GM21825 (cell line): ENCODE measurements at regions not wholly inside any gene's neighbourhood (a gene's known extent, or its start where the extent isn't known, plus 50 kb on each side); places are given as distances from the start of the nearest gene placed in this dataset.

ENCODE experiments used
- ATAC-seq: cut with Tn5 transposase; IDR thresholded peaks from one replicate; pipeline ENCODE4 v1.9.1; 2021; ENCODE audit warnings: mild to moderate bottlenecking, moderate library complexity; ENCODE audit not compliant: unreplicated experiment

- ATAC-seq: no peak
Observed at GRCh38 chr10:108471420-108471819, 1306.9 kb upstream of the SORCS1 start.

GRCh38 chr10:108469940-108470339 lies 1305.4 kb upstream of the SORCS1 start:
- ATAC-seq: no peak

- no peak for ATAC-seq
Observed at GRCh38 chr10:108465871-108466641, 1301.5 kb upstream of the SORCS1 start.

- ATAC-seq: no peak
Observed at GRCh38 chr10:108462005-108462404, 1297.5 kb upstream of the SORCS1 start.

- no peak for ATAC-seq
Observed at GRCh38 chr10:108454793-108455192, 1290.3 kb upstream of the SORCS1 start.

GRCh38 chr10:108454224-108454623 lies 1289.7 kb upstream of the SORCS1 start:
- no peak for ATAC-seq

- ATAC-seq: no peak
Observed at GRCh38 chr10:108453166-108453565, 1288.7 kb upstream of the SORCS1 start.

GRCh38 chr10:108452533-108452932 lies 1288.0 kb upstream of the SORCS1 start:
- no peak for ATAC-seq

GRCh38 chr10:108450280-108450679 lies 1285.8 kb upstream of the SORCS1 start:
- no peak for ATAC-seq

GRCh38 chr10:108445746-108446145 lies 1281.2 kb upstream of the SORCS1 start:
- no peak for ATAC-seq

GRCh38 chr10:108443636-108444035 lies 1279.1 kb upstream of the SORCS1 start:
- peak; percentile 80 for ATAC-seq

GRCh38 chr10:108439397-108439796 lies 1274.9 kb upstream of the SORCS1 start:
- ATAC-seq: no peak

GRCh38 chr10:108436096-108436495 lies 1271.6 kb upstream of the SORCS1 start:
- ATAC-seq: no peak

GRCh38 chr10:108434559-108435252 lies 1270.2 kb upstream of the SORCS1 start:
- no peak for ATAC-seq

- ATAC-seq: no peak
Observed at GRCh38 chr10:108427146-108427545, 1262.6 kb upstream of the SORCS1 start.

GRCh38 chr10:108425283-108425964 lies 1260.9 kb upstream of the SORCS1 start:
- ATAC-seq: no peak

GRCh38 chr10:108424656-108425055 lies 1260.2 kb upstream of the SORCS1 start:
- ATAC-seq: no peak

GRCh38 chr10:108422286-108422685 lies 1257.8 kb upstream of the SORCS1 start:
- ATAC-seq: no peak

- no peak for ATAC-seq
Observed at GRCh38 chr10:108421266-108421665, 1256.8 kb upstream of the SORCS1 start.

GRCh38 chr10:108413954-108414353 lies 1249.4 kb upstream of the SORCS1 start:
- no peak for ATAC-seq

GRCh38 chr10:108412323-108412722 lies 1247.8 kb upstream of the SORCS1 start:
- ATAC-seq: no peak

- ATAC-seq: no peak
Observed at GRCh38 chr10:108411894-108412293, 1247.4 kb upstream of the SORCS1 start.
